ENCODE measurements at regions not wholly inside any gene's neighbourhood (a gene's known extent, or its start where the extent isn't known, plus 50 kb on each side); places are given as distances from the start of the nearest gene placed in this dataset.
"Not testable (repeated sequence)": the region's sequence is repeated elsewhere in the genome, so short reads cannot be mapped to it uniquely, and the experiment has no call there.

DNA sequence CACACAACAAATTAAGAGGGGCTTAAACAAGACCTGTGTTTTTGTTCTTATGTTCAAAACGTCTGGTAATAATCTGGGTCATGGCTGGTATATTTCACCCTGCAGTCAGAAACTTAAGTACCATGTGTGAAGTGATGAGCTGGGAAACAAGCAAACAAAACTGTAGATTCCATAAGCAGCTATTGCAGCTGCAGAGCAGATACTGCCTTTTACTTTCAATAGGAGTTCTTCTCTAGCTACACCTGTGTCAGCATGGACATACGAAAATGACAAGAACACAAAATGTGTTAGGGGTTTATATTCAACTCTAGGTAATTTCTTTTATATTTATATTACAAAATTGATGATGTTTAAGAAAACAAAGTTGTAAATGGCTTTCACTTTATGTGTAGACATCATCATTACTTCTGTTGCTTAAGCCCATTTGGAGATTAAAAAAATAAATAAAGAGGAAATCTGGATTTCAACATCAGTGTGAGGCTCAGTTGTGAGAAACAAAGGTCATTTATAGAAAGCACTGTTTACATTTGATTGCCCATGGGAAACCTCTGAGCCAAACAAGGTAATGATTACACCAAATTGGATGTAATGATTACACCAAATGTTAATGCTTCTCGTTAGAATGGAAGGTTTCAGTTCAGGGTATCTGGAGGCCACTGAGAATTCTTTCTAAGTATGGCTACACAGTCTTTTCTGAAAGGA lies 451.0 kb upstream of the SLC10A2 start:
- no peak for DNase-seq

DNA sequence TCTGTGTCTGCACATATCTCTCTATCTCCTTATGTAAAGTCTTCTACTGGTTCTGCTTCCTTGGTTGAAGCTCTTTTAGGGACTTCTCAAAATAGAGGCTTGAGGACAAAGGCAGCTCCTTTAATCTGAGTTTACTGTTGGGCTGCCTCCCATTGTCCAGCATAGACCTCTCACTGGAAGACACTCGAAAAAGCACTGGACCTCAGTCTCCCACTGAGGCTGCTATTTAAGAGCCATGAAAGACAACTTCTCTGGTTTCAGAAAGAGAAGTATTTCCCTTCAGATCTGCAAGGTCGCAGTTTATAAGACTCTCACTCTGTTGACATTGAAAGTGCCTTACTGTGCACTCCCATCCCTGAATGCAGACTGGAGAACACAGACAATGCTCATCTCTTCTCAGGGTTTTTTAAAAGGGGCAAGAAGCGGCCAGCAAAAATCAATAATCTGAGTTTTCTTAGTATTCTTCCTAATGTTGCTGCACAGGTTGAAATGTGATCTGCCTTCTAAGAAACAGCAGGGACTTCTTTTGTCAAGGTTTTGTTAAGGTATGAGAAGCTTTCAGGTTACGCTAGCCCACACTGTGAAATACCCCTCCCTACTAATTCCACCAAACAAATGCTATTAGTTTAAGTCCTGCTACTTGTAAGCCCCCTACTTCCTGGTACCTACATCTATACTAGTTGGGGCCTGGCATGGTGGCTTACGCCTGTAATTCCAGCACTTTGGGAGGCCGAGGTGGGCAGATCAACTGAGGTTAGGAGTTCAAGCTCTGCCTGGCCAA lies 450.0 kb upstream of the SLC10A2 start:
- no peak for DNase-seq

DNA sequence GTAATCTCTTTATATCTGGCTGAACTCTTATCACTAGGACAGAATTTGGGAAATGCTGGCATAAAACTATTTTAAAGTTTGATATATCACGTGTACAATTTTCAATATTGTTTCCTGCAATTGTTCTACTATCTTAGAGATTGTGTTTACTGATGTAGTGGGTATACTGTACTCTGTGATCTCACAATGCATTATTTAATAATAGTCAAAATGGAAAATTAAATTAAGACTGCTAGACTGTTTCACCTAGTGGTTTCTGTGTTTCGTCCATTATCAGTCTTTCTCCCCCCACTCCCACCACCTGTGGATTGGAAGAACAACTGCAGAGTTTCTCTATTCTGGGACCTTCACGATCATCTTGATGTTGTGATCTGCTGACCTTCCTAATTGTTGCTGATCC lies 449.2 kb upstream of the SLC10A2 start:
- no peak for DNase-seq

DNA sequence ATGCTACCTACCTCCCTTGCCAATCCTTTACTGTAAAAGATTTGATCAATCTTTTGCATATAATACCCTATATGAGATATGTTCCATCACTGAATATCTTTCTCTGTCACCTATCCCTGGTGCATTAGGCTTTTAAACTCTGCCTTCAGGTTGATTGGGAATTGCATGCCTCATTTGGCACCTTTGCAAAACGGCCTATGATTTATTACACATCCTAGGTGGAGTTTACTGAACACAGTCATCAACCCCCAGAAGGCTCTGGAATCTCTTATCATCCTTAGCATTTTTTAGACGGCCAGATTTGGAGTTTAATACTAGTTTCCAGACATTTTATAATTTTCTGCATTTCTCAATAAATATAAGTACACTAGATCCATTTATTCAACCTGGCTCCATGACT lies 448.4 kb upstream of the SLC10A2 start:
- DNase-seq, result no peak

DNA sequence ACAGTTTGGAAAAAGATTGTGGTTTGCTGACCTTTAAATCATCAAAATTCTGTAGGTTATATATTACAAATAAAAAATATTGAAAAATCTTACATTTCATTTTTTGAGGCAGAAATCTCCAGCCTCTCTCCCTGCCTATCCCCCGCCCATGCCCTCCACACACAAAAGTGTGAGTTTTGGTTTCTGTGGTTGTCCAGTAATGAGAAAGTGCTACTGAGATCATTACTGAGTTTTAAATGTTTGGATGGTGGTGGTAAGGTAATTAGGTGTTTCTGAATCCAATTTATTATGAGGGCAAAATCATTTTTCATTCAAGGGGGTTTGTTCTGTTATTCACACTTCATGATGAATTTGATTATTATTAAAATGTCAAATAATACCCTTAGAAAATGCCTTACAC lies 448.0 kb upstream of the SLC10A2 start:
- DNase-seq, result no peak

DNA sequence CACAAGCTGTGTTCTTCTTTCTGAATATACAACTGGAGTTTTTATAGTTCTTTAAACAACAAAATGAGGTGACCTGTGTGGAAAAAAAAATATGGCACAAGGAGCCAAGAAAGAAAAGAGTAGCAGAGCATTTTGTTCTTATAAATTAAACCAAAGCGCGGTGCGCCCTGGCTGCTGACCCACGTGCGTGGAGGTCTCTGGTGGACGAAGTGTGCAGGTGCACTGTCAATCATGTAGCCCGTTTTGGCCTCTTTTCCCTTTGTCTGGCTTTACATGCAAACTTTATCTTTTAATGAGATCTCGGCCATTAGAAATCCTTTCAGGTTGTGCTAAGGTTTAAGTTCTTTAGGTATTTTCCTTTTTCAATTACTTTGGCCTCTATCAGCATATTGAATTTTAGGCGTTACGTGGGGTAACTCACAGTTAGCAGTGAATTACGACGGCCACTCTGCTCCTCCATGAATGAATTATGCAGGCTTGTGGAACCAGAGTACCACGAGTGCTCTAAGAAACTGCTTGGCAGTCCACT lies 443.9 kb upstream of the SLC10A2 start:
- no peak for DNase-seq

DNA sequence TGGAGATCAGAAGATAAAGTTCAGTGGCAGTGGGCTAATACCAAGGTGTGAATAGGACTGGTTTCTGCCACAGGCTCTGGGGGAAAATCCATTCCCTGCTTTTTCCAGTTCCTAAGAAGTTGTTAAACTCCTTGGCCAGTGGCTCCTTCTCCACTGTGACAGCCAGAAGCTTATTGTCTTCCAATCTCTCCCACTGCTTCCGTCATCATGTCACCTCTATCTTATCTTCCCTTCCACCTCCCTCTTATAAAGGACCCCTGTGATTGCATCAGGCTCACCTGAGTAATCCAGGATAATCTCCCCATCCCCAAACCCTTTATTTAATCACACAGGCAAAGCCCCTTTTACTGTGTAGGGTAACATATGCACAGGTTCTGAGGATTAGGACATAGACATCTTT lies 431.2 kb upstream of the SLC10A2 start:
- DNase-seq, result no peak

DNA sequence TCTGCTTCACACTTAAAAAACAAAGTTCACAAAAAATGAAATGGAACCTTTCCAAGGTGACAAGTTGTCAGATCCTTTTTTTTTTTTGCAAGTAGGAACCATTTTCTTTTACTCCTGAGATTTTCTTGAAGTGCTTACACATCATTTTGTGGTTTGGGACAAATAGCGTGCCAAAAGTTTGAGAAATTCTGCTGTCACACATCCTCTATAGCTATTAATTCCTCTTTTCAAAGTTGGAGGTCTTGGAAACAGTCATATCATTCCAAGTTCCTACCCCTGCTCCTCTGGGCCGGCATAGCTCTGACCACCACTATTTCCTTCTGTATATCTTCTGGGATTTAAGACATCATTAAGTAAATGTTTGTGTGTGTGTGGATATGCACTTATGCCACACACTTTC lies 421.6 kb upstream of the SLC10A2 start:
- DNase-seq, result no peak

DNA sequence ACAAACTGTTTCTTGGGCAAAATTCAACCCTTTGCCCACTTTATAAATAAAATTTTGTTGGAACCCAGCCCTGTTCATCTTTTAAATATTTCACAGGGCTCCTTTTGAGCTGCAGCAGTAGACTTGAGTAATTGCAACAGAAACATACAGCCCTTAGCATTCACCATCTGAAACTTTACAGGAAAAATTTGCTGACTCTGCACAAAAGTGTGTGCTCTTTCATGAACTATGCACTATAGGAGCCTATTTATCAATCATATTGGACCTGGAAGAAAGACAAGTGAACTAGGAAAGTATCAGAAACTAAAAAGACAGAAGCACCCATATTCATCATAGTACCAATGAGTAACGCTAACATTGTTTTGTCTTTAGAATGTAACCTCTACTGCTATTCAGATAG lies 406.9 kb upstream of the SLC10A2 start:
- no peak for DNase-seq

DNA sequence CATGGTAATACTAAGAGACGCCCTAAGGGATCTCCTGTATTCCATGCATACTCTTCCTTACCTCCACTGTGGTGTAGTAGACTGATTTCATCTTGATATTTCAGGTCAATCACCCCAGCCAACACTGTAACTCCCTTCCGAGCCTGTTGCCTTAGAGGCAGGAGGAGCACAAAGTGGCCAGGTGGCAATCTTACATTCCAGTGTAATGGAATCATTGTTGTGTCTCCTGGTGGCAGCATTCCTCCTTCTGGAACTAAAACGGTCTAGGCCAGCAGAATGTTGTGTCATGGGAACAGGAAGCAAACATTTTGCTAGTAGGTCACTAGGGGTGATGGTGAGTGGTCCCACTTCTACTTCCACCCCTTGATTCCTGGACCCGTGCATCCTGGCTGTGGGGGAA lies 405.7 kb upstream of the SLC10A2 start:
- no peak for DNase-seq

DNA sequence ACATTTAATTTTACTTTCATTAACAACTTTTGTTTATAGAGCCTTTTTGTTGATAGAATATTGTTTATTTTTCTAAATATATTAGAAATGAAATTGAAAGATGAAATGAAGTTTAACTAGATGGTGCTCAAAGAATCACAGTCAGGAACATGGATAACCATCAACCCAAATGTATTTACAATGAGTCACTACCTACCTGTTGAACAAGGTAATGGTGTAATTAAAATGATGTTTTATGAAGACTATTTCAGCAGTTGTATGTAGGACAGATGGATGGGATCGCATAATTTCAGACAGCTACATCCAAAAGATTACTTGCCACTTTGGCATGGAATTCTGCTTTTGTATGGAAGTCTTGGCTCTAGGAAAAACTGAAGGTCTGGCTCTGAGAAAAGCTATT lies 403.6 kb upstream of the SLC10A2 start:
- DNase-seq, result no peak

DNA sequence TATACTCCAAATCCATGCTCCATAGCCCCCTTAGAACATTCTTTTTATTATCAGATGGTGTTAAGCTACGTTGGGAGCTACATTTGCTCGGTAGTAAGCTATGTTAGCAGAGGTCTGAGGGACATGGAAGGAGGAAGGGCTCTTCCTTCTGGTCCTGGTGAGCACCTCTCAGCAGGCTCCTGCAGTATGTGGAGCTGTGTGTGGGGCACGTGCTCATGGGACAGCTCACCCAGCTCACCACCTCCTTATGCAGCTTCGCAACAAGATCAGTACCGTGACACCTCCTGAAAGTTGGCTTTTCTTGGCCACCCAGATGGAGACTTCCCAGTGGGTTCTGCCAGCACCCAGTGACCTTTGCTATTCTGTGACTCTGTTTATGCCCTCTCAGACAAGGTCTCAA lies 400.5 kb upstream of the SLC10A2 start:
- DNase-seq, result no peak

DNA sequence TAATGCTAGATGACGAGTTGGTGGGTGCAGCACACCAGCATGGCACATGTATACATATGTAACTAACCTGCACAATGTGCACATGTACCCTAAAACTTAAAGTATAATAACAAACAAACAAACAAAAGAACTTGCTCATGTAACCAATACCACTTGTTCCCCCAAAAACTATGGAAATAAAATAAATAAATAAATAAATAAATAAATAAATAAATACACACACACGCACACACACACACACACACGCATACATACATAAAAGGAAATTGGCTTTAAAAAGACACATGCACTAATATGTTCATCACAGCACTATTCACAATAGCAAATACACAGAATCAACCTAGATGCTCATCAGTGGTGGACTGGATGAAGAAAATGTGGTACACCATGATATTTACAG lies 394.0 kb upstream of the SLC10A2 start:
- not testable (repeated sequence) for DNase-seq

DNA sequence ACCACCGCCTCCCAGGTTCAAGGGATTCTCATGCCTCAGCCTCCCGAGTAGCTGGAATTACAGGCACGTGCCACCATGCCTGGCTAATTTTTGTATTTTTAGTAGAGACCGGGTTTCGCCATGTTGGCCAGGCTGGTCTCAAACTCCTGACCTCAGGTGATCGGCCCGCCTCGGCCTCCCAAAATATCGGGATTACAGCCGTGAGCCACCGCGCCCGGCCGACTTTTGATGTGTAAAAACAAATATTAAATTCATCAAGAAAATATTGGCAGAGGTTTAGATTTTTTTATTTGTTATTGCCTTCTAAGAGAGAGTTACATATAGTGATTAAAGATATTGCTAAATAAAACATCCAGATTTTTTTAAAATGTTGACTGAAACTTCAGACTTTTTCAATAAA lies 390.8 kb upstream of the SLC10A2 start:
- DNase-seq, result not testable (repeated sequence)

DNA sequence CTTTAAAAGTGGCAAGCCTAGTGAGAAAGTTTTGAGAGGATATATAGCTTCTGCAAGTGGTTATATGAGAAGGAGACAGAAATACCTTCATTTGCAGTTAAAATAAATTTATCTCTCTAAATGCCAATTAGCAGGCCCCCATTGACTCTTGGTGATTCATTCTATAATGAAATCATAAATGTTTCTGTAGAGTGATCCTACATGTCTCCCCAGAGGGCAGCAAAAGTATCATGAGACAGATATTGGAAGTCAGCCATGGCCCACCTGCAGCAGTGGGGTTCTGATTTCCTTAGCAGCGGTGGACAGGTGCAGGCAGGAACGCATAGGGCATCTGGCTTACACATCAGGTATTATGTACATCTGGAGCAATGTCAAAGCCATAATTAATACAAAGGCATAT lies 385.4 kb upstream of the SLC10A2 start:
- no peak for DNase-seq

DNA sequence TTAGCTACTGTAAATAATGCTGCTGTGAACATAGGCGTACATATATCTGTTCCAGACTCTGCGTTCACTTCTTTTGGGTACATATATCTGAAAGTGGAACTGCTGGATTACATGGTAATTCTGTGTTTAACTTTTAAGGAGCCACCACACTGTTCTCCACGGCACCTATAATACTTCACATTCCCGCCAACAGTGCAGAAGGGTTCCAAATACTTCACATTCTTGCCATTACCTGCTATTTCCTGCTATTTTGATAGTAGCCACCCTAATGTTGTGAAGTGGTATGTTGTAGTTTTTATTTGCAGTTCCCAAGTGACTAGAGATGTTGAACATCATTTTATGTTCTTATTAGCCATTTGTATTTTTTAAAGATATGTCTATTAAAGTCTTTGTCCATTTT lies 377.4 kb upstream of the SLC10A2 start:
- no peak for DNase-seq

DNA sequence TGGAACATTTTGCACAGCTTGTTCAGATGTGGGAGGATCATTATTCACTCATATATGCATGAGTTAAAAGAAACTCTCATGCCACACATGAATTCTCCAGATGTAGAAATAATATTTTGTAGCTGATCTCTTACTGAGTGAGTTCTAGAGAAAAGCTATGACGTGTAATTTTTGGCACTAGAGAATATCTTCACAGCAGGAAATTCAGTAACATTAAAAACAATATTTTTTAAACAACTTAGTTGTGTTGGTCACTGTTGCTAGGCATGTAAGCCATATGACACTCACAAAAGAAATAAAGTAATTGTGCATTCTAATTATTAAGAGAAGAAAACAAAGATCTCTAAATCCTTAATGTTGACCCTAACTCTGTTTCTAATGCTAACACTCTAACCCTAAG lies 371.4 kb upstream of the SLC10A2 start:
- DNase-seq, result no peak

DNA sequence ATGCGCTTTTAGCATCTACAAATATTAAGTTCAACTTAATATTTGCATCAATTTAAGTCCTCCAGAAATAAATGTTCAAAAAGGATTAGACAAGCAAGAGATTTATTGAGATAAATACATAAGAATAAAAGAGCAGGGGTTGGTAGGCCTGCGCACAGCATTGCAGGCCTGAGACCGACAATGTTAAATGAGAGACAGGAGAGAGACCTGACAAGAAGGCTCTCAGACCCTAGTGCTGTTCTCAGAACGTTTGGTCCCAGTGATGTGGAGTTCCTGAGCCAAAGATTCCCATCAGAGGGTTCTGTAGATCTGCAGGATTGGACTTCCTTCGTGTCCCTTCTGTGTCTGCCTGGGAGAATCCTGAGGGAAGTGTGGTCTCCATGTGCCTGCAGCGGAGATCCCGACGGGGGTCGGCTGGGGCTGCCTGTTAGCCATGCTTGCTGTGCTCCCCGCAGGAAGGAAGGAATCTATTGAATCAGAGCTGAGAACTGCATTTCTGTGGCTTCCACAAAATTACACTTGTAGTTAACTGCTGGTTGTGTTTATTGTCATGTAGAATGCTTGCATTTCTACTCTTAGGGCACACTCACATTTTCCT lies 369.9 kb upstream of the SLC10A2 start:
- DNase-seq, result no peak

DNA sequence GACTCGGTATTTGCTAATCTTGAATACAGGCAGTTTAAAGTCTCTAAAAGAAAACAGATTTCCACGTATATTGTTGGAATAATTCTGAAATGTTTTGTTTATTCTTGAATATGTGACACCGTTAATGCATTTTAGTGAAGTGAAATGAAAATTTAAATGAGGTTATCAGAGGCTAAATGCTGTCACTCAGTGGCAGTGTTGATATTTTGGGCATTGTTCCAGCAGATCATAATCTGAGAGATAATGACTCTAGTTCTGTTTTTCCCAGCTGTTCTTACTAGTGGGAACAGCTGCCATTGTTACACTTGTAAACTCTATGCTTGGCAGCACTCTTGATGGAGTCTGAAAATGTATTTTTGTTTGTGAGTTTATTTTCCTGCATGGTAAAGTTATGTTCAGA lies 365.6 kb upstream of the SLC10A2 start:
- DNase-seq, result no peak

DNA sequence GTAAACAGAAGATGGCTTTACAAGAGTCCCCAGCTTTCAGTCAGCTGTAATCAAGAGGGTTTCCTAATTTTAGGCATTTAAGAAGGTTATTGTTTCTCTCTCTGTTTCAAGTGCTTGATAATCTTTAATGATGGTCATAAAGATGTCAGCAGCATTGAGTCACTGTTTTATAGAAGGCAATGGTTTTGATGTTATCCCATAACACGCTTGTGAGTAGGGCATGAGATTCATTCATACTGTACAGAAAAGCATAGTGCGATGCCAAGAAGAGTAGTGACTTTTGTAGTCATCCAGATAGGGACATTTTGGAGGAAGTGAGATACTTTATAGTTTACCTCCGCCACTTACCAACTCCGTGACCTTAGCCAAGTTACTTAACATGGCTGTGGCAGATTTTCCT lies 364.2 kb upstream of the SLC10A2 start:
- no peak for DNase-seq

DNA sequence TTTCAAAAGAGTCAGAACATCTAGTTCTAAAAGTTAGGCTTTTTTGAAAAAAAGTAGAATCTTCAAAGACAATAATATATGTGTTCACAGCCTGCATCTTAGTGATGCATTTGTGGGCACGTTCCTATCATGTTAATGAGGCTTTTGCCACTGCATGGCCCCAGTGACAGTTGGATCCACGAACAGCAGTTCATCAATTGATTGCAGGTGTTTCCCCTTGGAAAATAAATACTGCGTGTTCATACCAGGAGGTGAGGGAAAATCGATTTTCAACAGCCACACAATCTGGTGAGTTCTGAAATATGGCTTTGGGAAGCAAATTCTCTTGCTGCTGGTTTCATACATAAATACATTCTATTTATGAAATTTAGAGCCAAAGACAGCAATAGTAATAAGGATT lies 343.8 kb upstream of the SLC10A2 start:
- DNase-seq, result no peak

DNA sequence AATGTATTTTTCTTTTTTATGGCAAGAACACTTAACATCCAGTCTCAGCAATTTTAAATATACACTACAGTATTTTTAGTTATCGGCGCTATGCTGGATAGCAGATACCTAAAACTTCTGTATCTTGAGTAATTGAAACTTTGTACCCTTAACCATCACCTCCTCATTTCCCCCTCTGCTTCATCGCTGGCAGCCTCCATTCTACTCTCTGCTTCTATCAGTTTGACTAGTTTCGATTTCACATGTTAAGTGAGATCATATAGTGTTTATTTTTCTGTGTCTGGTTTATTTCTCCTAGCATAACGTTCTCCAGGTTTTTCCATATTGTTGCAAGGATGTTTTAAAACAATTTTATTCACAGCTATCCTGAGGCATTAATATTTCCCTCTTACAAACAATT lies 340.8 kb upstream of the SLC10A2 start:
- DNase-seq, result no peak

DNA sequence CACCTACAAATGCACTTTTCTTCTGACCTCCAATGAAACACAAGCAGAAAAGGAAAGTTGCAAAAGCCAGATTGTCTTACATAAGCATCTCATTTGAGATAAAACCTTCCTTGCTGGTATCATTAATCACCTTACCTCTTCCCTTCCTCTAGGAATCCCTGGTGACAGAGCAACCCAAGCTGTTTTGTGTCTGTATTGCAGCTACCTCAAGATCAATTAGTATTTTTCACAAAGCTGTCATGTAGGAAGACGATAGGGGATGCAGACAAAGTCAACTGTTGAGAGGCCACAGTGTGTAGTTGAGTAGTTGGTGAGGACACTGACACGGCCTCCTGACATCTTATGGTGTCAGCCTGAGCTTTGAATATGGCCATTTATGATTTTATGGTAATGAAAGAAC lies 339.1 kb upstream of the SLC10A2 start:
- no peak for DNase-seq

DNA sequence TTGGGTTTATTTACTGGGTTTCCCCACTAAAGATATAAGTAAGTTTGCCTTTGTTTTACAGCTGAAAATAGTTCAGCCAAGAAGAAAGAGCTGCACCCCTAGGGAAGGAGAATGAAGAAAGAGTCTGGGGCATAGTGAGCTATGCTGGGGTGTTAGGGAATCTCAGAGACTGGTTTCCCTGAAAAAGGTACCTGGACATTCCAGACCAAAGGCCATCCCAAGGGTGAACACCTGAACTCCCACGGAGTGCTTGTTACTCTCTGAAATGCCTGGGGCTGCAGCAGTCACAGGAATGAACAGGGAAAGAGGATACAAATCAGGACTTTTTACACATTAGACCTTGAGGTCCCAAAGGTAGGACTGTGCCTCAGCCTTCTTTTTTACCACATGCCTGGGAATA lies 337.6 kb upstream of the SLC10A2 start:
- DNase-seq, result no peak

Measured in NCI-H446 treated with DMSO at 0.1 percent for 48 hours (cell line).